Endothelial cell of umbilical vein (primary cell): ENCODE measurements at regions not wholly inside any gene's neighbourhood (a gene's known extent, or its start where the extent isn't known, plus 50 kb on each side); places are given as distances from the start of the nearest gene placed in this dataset.
"Not testable (repeated sequence)": the region's sequence is repeated elsewhere in the genome, so short reads cannot be mapped to it uniquely, and the experiment has no call there.

ENCODE experiments used
- CTCF ChIP-seq, 2 donors: IDR thresholded peaks; 1 replicate in 1 of 2; 2 replicates in 1 of 2; pipeline ENCODE4 v1.5.1; 2011; ENCODE audit warnings: low read length in 2 of 2, mild to moderate bottlenecking in 2 of 2, moderate library complexity in 2 of 2, control low read depth in 1 of 2, inconsistent platforms in 1 of 2, low read depth in 1 of 2; ENCODE audit not compliant: insufficient read depth in 1 of 2; ENCODE audit errors: extremely low read depth in 1 of 2
- EZH2 ChIP-seq: IDR thresholded peaks from 2 replicates; pipeline ENCODE4 v1.6.1; 2012; ENCODE audit warnings: borderline replicate concordance, low read depth, mild to moderate bottlenecking, moderate library complexity, low read length, inconsistent platforms; ENCODE audit not compliant: severe bottlenecking
- FOS ChIP-seq: IDR thresholded peaks from 2 replicates; pipeline ENCODE4 v1.6.1; 2011; ENCODE audit warnings: mild to moderate bottlenecking, low read length, moderate library complexity, borderline replicate concordance; ENCODE audit not compliant: insufficient read depth
- JUN ChIP-seq: IDR thresholded peaks from 2 replicates; pipeline ENCODE4 v1.6.1; 2011; ENCODE audit warnings: borderline replicate concordance, low read depth; ENCODE audit not compliant: insufficient read length, insufficient read depth
- MAX ChIP-seq: IDR thresholded peaks from 2 replicates; pipeline ENCODE4 v1.6.1; 2011; ENCODE audit not compliant: insufficient read depth, insufficient read length
- MYC ChIP-seq: IDR thresholded peaks from one replicate; pipeline ENCODE4 v1.6.1; 2011; ENCODE audit warnings: mild to moderate bottlenecking, low read depth, low read length
- POLR2A ChIP-seq: IDR thresholded peaks from 2 replicates; pipeline ENCODE4 v1.6.1; 2012; ENCODE audit warnings: low read depth, mild to moderate bottlenecking, control low read depth, low read length
- POLR2AphosphoS5 ChIP-seq: IDR thresholded peaks from 2 replicates; pipeline ENCODE4 v1.6.1; 2012; ENCODE audit warnings: low read depth, mild to moderate bottlenecking, control low read depth, low read length, moderate library complexity; ENCODE audit not compliant: insufficient read depth

DNA sequence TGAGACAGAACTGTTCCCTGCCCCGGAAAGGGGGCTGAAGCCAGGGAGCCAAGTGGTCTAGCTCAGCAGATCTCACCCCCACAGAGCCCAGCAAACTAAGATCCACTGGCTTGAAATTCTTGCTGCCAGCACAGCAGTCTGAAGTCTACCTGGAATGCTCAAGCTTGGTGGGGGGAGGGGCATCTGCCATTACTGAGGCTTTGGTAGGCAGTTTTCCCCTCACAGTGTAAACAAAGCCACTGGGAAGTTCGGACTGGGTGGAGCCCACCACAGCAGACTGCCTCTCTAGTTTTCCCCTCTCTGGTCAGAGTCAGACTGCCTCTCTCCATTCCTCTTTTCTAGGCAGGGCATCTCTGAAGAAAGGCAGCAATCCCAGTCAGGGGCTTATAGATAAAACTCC lies 68.5 kb upstream of the MAN1A1 start:
- TF ChIP-seq POLR2A; MAX; POLR2AphosphoS5; CTCF (IDR thresholded peaks at IDR 0.05; ENCODE audit: extremely low read depth in 1 of 2, insufficient read depth in 1 of 2, low read depth in 1 of 2, low read length in 2 of 2); EZH2; FOS; MYC; JUN: not testable (repeated sequence)
